HG02852 (cell line): ENCODE measurements at regions not wholly inside any gene's neighbourhood (a gene's known extent, or its start where the extent isn't known, plus 50 kb on each side); places are given as distances from the start of the nearest gene placed in this dataset.

Source experiments
- ATAC-seq: cut with Tn5 transposase; IDR thresholded peaks from one replicate; pipeline ENCODE4 v1.9.1; 2021; ENCODE audit warnings: mild to moderate bottlenecking, moderate library complexity; ENCODE audit not compliant: unreplicated experiment

DNA sequence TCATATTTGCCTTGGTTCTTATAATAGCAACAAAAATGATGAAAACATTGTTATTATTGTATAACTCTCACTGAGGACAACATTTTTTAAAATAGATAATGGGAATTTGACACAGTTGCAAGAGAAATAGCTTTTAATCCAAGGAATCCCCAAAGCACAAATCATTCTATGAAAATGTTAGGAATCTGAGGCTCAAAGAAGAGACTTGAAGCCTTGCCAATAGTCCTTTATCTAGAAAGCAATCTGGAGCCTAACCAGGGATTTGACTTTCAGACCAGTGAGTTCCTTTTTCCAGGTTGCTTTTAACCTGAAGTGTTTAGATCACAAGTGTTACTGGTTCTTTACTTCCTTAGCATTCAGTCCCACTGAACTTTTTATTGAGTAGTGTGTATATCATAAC lies 574.5 kb upstream of the ZEB2 start:
- ATAC-seq: no peak

GRCh38 chr2:145091967-145092366 lies 572.0 kb upstream of the ZEB2 start:
- no peak for ATAC-seq

GRCh38 chr2:145090841-145091761 lies 571.2 kb upstream of the ZEB2 start:
- no peak for ATAC-seq

DNA sequence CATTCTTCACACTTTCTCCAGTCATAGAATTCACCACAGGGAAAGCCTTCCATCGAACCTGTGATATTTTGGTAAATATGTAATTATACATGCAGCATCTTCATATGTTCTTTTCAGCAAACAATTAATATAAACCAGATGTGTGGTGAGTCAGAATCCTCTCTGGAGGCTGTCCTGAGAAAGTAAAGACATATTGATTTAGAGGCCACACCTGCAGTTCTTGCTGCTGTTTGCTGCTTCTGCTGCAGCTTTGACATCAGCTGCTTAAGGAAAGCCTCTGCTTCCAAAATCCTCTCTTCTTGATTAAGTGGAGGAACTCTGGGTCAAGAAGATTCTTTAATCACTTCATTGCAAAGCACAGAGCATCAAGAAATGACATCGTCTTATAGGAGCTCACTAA lies 568.8 kb upstream of the ZEB2 start:
- ATAC-seq: no peak

- no peak for ATAC-seq
These were observed 567.0 kb upstream of the ZEB2 start for GRCh38 chr2:145086910-145087309.

GRCh38 chr2:145085612-145086011 lies 565.7 kb upstream of the ZEB2 start:
- no peak for ATAC-seq

DNA sequence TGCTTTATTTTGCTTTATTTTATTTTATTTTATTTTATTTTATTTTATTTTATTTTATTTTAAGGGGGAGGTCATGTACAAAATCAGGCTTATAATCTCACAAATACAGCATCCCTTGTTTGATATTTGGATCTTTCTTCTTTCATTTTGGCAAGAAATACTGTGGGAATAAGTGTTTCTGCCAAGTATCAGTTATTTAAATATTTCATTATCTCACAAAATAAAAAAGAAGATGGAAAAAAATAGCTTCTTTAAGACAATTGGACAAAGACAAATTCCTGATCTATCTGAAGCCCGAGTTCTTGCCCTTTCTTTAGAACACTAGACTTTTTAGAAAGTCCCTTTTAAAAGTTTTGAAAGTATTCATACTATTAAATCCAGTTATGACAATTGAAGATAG lies 560.5 kb upstream of the ZEB2 start:
- no peak for ATAC-seq

DNA sequence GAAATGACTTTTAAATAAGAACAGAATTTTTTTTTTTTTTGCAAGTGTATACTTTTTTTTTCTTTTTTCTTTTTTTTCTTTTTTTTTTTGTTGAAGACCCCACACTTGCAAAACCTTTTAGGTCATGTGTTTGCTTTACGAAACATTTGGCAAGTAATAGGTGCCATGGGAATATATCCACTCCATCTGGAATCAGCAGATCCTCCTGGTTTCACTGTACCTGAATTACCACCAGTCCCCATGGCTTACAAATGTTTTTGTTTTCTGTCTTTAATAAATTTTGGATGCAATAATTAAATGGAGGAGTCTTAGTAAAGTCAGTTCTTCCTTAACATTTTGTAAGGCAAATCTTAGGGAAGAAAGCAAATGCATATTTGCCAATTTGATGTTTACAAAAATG lies 559.7 kb upstream of the ZEB2 start:
- no peak for ATAC-seq

DNA sequence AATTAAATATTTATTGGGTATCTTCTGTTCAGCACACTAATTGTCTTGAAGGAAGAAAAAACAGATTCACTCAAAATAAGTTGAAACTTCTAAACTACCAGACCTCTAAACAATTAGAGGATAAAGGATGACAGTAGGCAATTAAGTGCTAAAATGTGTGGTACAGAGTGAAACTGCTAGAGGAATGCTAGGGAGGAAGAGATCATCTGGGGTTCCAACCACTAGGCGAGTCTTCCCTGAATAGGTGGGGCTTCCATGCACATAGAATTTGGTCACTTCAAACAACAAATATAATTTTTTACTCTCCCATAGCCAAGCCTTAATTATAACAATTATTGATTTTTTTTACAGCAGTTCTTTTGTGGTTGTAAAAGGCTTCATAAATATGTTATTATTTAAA lies 559.0 kb upstream of the ZEB2 start:
- ATAC-seq: no peak

GRCh38 chr2:145076085-145076484 lies 556.2 kb upstream of the ZEB2 start:
- ATAC-seq: no peak

DNA sequence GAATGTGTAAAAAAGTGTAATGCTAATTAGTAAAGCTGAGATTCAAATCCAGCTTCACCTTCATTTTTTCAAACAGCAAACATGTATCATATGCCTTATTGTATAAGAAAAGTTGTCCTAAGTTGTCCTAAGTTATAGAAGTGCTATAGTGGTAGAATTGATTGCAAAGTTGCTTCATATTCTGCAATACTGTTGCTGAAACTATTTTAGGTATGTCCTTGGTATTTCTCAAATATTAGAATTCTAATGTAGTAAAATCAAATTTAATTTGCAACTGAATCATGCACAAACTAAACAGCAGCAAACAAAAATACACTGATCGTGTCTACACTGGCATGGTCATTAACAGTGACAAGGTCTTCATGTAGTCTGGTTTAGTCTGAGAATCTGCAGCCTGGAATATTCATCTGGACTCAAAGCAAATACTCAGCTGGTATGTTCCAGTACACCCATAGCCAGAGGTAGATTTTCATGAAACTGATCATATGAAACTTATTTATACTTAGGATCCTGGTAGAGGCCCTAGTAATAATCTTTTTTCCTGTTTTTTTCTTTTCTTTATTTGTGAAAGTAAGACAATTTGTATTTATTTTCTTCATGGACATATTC lies 555.6 kb upstream of the ZEB2 start:
- ATAC-seq: no peak

DNA sequence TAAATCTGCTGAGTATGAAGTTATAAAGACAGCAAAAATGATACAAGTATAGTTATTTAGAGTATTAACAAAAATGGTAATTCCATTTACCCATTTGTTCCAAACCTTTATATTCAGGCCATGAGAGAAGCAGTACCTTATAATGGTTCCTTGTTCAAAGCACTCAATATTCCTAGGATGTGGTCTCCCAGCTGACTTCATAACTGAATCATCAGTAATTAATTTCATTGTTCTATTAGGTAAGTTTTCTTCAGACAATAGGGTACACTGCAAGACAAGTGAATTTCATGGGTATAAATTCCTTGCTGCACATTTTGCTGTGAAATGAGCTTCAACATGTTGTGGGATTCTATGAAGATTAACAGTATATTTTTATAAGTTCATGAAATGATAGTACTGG lies 550.8 kb upstream of the ZEB2 start:
- ATAC-seq: no peak

GRCh38 chr2:145068509-145068908 lies 548.6 kb upstream of the ZEB2 start:
- ATAC-seq: no peak

DNA sequence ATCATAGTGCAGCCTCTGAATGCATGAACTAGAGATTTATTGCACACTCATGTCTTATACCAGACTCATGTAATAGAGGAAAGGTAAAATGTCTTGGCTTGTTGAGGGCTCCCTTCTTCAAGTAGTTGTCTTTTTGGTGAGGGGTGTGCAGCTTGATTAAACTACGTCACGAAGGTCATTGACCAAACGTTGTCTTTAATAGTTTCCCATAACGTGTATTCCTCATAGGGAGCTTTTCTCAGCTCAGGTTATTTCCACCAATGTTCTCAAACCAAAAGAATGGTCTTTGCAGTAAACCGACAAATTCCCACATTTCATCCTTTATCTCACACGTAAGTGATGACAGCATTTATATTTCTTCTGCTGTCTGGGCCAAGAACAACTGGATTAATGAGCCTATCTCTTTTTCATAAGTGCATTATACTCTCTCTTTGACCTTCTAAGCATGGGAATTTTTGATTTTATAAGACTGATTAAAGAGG lies 547.7 kb upstream of the ZEB2 start:
- no peak for ATAC-seq

GRCh38 chr2:145066856-145067548 lies 547.1 kb upstream of the ZEB2 start:
- ATAC-seq: no peak

- no peak for ATAC-seq
These were observed 546.3 kb upstream of the ZEB2 start for GRCh38 chr2:145066151-145066661.

- ATAC-seq: no peak
These were observed 545.4 kb upstream of the ZEB2 start for GRCh38 chr2:145065342-145065741.

DNA sequence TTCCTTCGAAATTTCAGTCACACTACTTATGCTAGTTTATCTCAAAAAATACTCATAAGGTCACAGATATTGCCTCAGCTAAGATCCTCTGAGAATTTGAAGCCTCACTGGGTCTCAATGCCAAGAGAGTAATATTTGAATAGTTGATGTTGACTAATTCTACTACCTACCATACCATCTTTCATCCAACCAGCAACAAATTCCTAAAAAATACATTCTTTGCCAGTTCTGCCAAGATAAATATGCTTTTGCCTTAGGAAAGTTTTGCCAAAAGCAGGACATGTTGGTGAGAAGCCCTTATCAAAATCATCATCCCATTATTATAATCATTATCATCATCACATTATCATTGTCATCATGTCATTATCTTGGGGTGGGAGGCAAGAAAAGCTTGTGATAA lies 544.6 kb upstream of the ZEB2 start:
- ATAC-seq: no peak

GRCh38 chr2:145060876-145061275 lies 541.0 kb upstream of the ZEB2 start:
- no peak for ATAC-seq

- ATAC-seq: no peak
These were observed 540.0 kb upstream of the ZEB2 start for GRCh38 chr2:145059914-145060313.

DNA sequence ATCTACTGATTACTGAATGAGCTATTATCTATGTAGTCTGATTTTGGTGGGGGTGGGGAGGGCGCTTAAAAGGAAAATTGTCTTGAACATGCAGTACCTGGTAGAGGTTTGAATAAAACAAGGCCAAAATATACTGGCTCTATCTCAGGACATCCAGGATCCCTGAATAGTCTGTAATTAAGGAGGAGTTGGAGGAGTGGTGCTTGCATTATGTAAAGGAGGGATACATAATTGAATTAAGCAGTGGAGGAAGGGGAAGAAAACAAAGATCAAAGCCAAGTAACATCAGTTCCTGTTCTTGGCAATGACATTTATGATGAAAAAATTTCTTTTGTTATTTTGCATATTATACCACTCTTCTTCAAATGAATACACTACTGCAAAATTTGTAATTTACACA lies 539.4 kb upstream of the ZEB2 start:
- ATAC-seq: no peak

DNA sequence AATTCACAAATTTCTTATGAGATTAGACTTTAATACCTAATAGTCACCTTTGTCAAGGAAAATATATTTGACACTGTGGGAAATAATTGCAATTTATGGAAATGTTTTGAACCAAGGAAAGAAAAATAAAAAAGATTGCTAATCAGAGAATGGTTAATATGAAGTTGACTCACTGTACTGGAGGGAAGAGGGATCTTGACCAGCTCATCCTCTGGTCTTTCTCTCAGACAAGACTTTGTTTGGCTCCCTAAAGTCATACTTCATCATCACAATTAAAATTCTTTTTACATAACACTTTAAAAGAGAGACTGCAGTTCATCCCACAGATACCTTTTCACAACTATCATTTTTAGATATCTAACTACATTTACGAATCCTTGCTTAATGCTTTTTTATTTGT lies 538.5 kb upstream of the ZEB2 start:
- no peak for ATAC-seq
